ENCODE measurements at regions not wholly inside any gene's neighbourhood (a gene's known extent, or its start where the extent isn't known, plus 50 kb on each side); places are given as distances from the start of the nearest gene placed in this dataset.
"Not testable (repeated sequence)": the region's sequence is repeated elsewhere in the genome, so short reads cannot be mapped to it uniquely, and the experiment has no call there.

GRCh38 chrX:130545796-130546195 lies 144.0 kb downstream of the RBMX2 start:
- ATAC-seq (no peak), DNase-seq (no peak)
- intact Hi-C loops (cut with DNase I, micrococcal nuclease): no loop called here

DNA sequence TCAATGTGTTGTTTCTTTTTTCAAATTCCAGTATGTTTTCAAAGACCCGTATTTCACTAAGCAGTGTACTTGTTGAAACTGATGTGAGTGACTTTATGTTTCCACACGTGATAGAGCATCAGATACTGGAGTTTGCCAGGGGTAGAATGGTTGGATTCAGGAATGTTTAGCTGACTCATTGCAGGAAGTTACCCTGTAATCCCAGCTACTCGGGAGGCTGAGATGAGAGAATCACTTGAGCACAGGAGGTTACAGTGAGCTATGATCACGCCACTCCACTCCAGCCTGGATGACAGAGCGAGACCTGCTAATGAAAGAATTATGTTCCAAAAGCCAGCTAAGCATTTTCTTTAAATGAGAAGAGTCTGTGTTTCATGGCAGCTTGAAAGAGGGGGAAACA lies 147.6 kb downstream of the RBMX2 start:
- DNase-seq; ATAC-seq; intact Hi-C loops (cut with DNase I, micrococcal nuclease): not testable (repeated sequence)

DNA sequence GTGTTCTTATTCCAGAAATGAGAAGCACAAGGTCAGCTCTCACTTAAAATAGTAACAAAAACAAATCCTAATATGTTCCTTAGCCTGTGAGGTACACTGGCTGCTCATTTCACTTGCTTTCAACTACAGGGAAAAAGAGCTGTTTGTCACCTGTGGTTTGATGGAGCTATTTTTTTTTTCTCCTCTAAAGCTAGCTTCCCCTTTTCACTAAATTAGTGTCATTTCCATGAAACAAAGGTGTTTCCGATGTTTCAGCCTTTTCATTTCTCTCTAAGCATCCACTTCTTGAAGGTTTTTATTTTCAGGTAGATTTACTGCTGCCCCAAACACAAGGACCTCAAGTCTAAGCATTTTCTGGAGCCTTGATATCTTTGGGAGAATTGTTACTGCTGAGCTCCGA lies 148.6 kb downstream of the RBMX2 start:
- no peak for DNase-seq
- intact Hi-C loops (cut with DNase I, micrococcal nuclease): no loop called here
- no peak for ATAC-seq

DNA sequence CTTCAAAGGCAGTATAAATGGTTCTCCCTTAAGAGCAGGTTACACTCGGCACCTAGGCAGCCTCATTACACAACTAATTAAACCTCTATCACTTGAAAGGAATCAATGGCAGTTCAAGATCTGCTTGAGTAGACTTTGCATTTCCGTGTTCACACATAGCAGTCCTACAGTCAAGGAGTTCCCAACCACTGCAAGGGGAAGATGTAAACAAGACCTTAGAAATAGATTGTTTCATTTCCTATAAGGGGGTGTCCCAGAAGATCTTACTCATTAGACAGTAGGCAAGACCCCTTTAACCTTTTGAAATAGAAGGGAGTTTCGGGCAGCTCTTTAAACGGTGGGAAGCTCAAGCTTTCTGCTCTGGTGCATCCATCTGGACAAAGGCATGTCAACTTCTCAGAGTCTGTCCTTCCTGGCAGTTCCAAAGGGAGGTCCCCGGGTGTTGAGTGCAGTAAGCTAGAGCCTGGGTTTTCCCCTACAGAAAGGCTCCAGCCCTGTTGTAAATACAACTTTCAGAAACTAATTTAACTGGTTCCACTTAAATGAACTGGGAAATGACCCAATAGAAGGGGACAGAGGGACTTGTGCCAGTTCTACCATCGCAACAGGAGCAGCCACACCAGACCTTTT lies 150.8 kb downstream of the RBMX2 start:
- DNase-seq (no peak), ATAC-seq (no peak)
- intact Hi-C loops (cut with DNase I, micrococcal nuclease): no loop called here

GRCh38 chrX:130555341-130555740 lies 153.6 kb downstream of the RBMX2 start:
- DNase-seq: no peak
- no peak for ATAC-seq
- intact Hi-C loops (cut with DNase I, micrococcal nuclease): no loop called here

DNA sequence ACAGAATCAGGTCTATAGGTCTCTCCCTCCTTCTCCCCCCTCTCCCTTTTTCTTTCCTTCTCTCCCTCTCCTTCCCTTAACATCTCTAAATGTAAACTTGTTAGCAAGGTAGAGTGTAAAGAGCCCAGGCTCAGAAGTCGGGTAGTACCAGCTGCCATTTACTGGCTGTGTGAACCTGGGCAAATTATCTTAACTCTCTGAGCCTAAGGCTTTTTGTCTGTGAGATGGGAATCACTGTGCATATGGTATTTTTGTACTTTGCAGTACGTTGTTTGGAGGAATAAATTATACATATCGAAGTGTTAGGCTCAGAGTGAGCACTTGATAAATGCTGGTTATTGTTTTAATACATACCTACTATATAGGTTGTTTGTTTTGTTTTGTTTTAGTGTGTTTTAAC lies 154.0 kb downstream of the RBMX2 start:
- intact Hi-C loops (cut with DNase I, micrococcal nuclease): no loop called here
- no peak for ATAC-seq
- no peak for DNase-seq

GRCh38 chrX:130556951-130557350 lies 155.2 kb downstream of the RBMX2 start:
- intact Hi-C loops (cut with DNase I, micrococcal nuclease): no loop called here
- DNase-seq (no peak), ATAC-seq (no peak)

DNA sequence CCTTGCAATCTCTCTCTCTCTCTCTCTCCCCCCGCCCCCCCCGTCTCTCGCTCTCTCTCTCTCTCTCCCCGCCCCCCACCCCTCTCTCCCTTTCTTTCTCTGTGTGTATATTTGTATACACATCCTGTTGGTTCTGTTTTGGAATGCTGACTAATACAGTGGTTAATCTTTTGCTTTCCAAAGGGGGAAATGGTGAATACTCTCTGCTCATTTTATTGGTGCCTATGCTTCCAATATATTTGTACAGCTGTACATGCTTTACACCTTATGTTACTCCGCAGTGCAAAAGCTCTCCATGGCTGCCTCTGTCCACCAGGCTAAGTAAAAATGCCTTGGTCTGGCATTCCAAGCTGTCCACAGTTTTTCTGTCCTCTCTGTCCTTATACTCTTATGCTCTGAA lies 158.8 kb downstream of the RBMX2 start:
- no peak for DNase-seq
- ATAC-seq: peak; percentile 29
- intact Hi-C loops (cut with DNase I, micrococcal nuclease): no loop called here

- ATAC-seq: no peak
- DNase-seq: no peak
- intact Hi-C loops (cut with DNase I, micrococcal nuclease): no loop called here
These were observed 160.1 kb downstream of the RBMX2 start for GRCh38 chrX:130561930-130562329.

GRCh38 chrX:130563476-130563875 lies 161.7 kb downstream of the RBMX2 start:
- DNase-seq: no peak
- no peak for ATAC-seq
- intact Hi-C loops (cut with DNase I, micrococcal nuclease): no loop called here

- intact Hi-C loops (cut with DNase I, micrococcal nuclease): no loop called here
- no peak for DNase-seq
- ATAC-seq: no peak
These were observed 164.4 kb downstream of the RBMX2 start for GRCh38 chrX:130566028-130566683.

- intact Hi-C loops (cut with DNase I, micrococcal nuclease); ATAC-seq; DNase-seq: not testable (repeated sequence)
These were observed 171.2 kb downstream of the RBMX2 start for GRCh38 chrX:130573030-130573429.
